H9 (cell line): ENCODE measurements at regions not wholly inside any gene's neighbourhood (a gene's known extent, or its start where the extent isn't known, plus 50 kb on each side); places are given as distances from the start of the nearest gene placed in this dataset.

Experiments used
- DNase-seq: peaks from one replicate; pipeline ENCODE4 v3.0.0-alpha.2; 2017
- H2AFZ ChIP-seq: one replicate; pipeline ENCODE4 v1.6.1; 2013; ENCODE audit warnings: mild to moderate bottlenecking, low read length, control low read depth, moderate library complexity
- H2AK5ac ChIP-seq: 2 replicates; pipeline ENCODE4 v1.6.1; 2013; ENCODE audit warnings: low read length, control low read depth, mixed read lengths; ENCODE audit not compliant: insufficient read length
- H2BK120ac ChIP-seq: one replicate; pipeline ENCODE4 v1.6.1; 2013; ENCODE audit warnings: low read depth, mild to moderate bottlenecking, low read length, control low read depth, inconsistent platforms; ENCODE audit not compliant: poor library complexity, severe bottlenecking
- H2BK12ac ChIP-seq: 2 replicates; pipeline ENCODE4 v1.6.1; 2013; ENCODE audit warnings: low read length, control low read depth, mixed read lengths, low read depth; ENCODE audit not compliant: insufficient read length
- H2BK15ac ChIP-seq: 2 replicates; pipeline ENCODE4 v1.6.1; 2013; ENCODE audit warnings: low read depth, low read length, control low read depth
- H2BK20ac ChIP-seq: one replicate; pipeline ENCODE4 v1.6.1; 2013; ENCODE audit warnings: low read depth, mild to moderate bottlenecking, low read length, control low read depth, inconsistent platforms; ENCODE audit not compliant: poor library complexity, severe bottlenecking
- H2BK5ac ChIP-seq: 2 replicates; pipeline ENCODE4 v1.6.1; 2013; ENCODE audit warnings: low read length, control low read depth, mixed read lengths; ENCODE audit not compliant: insufficient read length
- H3K14ac ChIP-seq: 2 replicates; pipeline ENCODE4 v1.6.1; 2013; ENCODE audit warnings: low read length, control low read depth; ENCODE audit not compliant: insufficient read depth
- H3K18ac ChIP-seq: 2 replicates; pipeline ENCODE4 v1.6.1; 2013; ENCODE audit warnings: low read depth, mild to moderate bottlenecking, mixed read lengths, low read length, control low read depth; ENCODE audit not compliant: insufficient read length
- H3K23ac ChIP-seq: 2 replicates; pipeline ENCODE4 v1.6.1; 2013; ENCODE audit warnings: low read length, control low read depth, mixed read lengths, low read depth; ENCODE audit not compliant: insufficient read length
- H3K23me2 ChIP-seq: 2 replicates; pipeline ENCODE4 v1.6.1; 2013; ENCODE audit warnings: low read depth, mild to moderate bottlenecking, mixed read lengths, low read length, control low read depth; ENCODE audit not compliant: insufficient read length, poor library complexity, severe bottlenecking
- H3K27ac ChIP-seq: 2 replicates; pipeline ENCODE4 v1.5.1; 2013; ENCODE audit warnings: low read length, control low read depth, mixed read lengths, low read depth; ENCODE audit not compliant: insufficient read length
- H3K27me3 ChIP-seq: 2 replicates; pipeline ENCODE4 v1.6.1; 2013; ENCODE audit warnings: low read length, control low read depth, inconsistent platforms; ENCODE audit not compliant: insufficient read depth
- H3K4ac ChIP-seq: 2 replicates; pipeline ENCODE4 v1.6.1; 2013; ENCODE audit warnings: low read depth, mild to moderate bottlenecking, control low read depth, inconsistent platforms, low read length, moderate library complexity
- H3K4me1 ChIP-seq: 2 replicates; pipeline ENCODE4 v1.6.1; 2013; ENCODE audit warnings: low read length, control low read depth, inconsistent platforms; ENCODE audit not compliant: insufficient read depth
- H3K4me2 ChIP-seq: 2 replicates; pipeline ENCODE4 v1.6.1; 2013; ENCODE audit warnings: low read length, control low read depth, mixed read lengths; ENCODE audit not compliant: insufficient read length, insufficient read depth
- H3K56ac ChIP-seq: 2 replicates; pipeline ENCODE4 v1.6.1; 2013; ENCODE audit warnings: low read depth, mild to moderate bottlenecking, mixed read lengths, low read length, control low read depth; ENCODE audit not compliant: insufficient read length
- H3K79me1 ChIP-seq: 2 replicates; pipeline ENCODE4 v1.6.1; 2013; ENCODE audit warnings: low read depth, mild to moderate bottlenecking, moderate library complexity, low read length, control low read depth, inconsistent platforms; ENCODE audit not compliant: insufficient read depth, poor library complexity, severe bottlenecking
- H3K79me2 ChIP-seq: 2 replicates; pipeline ENCODE4 v1.6.1; 2013; ENCODE audit warnings: low read length, control low read depth, inconsistent platforms; ENCODE audit not compliant: insufficient read depth
- H3K9ac ChIP-seq: 2 replicates; pipeline ENCODE4 v1.6.1; 2013; ENCODE audit warnings: low read length, control low read depth, mixed read lengths; ENCODE audit not compliant: insufficient read length; ENCODE audit errors: extremely low read depth
- H3K9me3 ChIP-seq: one replicate; pipeline ENCODE4 v1.6.1; 2013; ENCODE audit warnings: low read depth, low read length, inconsistent platforms; ENCODE audit not compliant: control insufficient read depth
- H3T11ph ChIP-seq: one replicate; pipeline ENCODE4 v1.6.1; 2013; ENCODE audit warnings: mild to moderate bottlenecking, low read length, control low read depth, inconsistent platforms
- H4K20me1 ChIP-seq: one replicate; pipeline ENCODE4 v1.6.1; 2013; ENCODE audit not compliant: control insufficient read depth, insufficient read length, insufficient read depth
- H4K5ac ChIP-seq: 2 replicates; pipeline ENCODE4 v1.6.1; 2013; ENCODE audit warnings: low read depth, mild to moderate bottlenecking, mixed read lengths, low read length, control low read depth; ENCODE audit not compliant: insufficient read length
- H4K8ac ChIP-seq: replicated peaks from 2 replicates; pipeline ENCODE4 v1.6.1; 2013; ENCODE audit warnings: low read length, control low read depth, mixed read lengths, low read depth; ENCODE audit not compliant: insufficient read length
- H4K91ac ChIP-seq: 2 replicates; pipeline ENCODE4 v1.6.1; 2013; ENCODE audit warnings: low read depth, mild to moderate bottlenecking, moderate library complexity, mixed read lengths, low read length, control low read depth; ENCODE audit not compliant: insufficient read length
- H3K27ac Mint-ChIP-seq, 3 experiments: 2 replicates in 2 of 3; 3 replicates in 1 of 3; pipeline ENCODE4 v1.8.0; 2020 to 2021; ENCODE audit warnings: mixed read lengths in 3 of 3, mild to moderate bottlenecking in 1 of 3, moderate library complexity in 1 of 3
- H3K27me3 Mint-ChIP-seq: 2 replicates; pipeline ENCODE4 v1.8.0; 2021; ENCODE audit warnings: low read depth, mild to moderate bottlenecking, moderate library complexity, mixed read lengths
- H3K36me3 Mint-ChIP-seq, 3 experiments: 2 replicates in 2 of 3; 3 replicates in 1 of 3; pipeline ENCODE4 v1.8.0; 2020 to 2021; ENCODE audit warnings: low read depth in 3 of 3, mixed read lengths in 3 of 3; ENCODE audit not compliant: insufficient read depth in 1 of 3
- H3K4me1 Mint-ChIP-seq, 2 experiments: 2 replicates each; pipeline ENCODE4 v1.8.0; 2020; ENCODE audit warnings: mixed read lengths in 2 of 2
- H3K4me3 Mint-ChIP-seq, 2 experiments: 2 replicates in 1 of 2; 3 replicates in 1 of 2; pipeline ENCODE4 v1.8.0; 2020 to 2021; ENCODE audit warnings: mild to moderate bottlenecking in 2 of 2, mixed read lengths in 2 of 2, moderate library complexity in 1 of 2
- H3K9me3 Mint-ChIP-seq, 2 experiments: 2 replicates in 1 of 2; 3 replicates in 1 of 2; pipeline ENCODE4 v1.8.0; 2020; ENCODE audit warnings: mild to moderate bottlenecking in 2 of 2, mixed read lengths in 2 of 2, moderate library complexity in 1 of 2
- WGBS: extraction: QIAGEN DNeasy Blood & Tissue Kit; methylation state at CpG from one replicate; pipeline ENCODE4 v1.1.7; 2013; ENCODE audit warnings: missing lambda C conversion rate, low lambda C conversion rate, mixed read lengths; ENCODE audit not compliant: insufficient read length; ENCODE audit errors: extremely low coverage; 5-methylcytosine and 5-hydroxymethylcytosine counted together
- TF ChIP-seq, protein P1 (sequence below): fragments of 200-600 bp; sonication (generic); conservative IDR thresholded peaks from 3 replicates; pipeline ENCODE4 v1.8.0; 2021; ENCODE audit warnings: antibody characterized with exemption, mild to moderate bottlenecking

GRCh38 chr2:122007577-122007976 lies 252.1 kb downstream of the TSN start:
- Histone ChIP-seq H3K79me1 (no peaks in the 10 kb centered on the region), H3K27me3 (no peaks in the 10 kb centered on the region), H4K91ac (no peak overlapping the region), H3K9ac (no peak overlapping the region), H3K4me2 (no peak overlapping the region), H3K79me2 (no peaks in the 10 kb centered on the region), H2BK15ac (no peak overlapping the region), H2BK20ac (no peak overlapping the region), H3K18ac (no peak overlapping the region), H3K4ac (no peak overlapping the region), H3T11ph (no peak overlapping the region), H4K20me1 (no peaks in the 10 kb centered on the region), H3K56ac (no peak overlapping the region), H3K4me1 (no peaks in the 10 kb centered on the region), H2AFZ (no peak overlapping the region), H2BK12ac (no peak overlapping the region), H4K5ac (no peak overlapping the region), H4K8ac (no peak overlapping the region), H3K27ac (no peak overlapping the region), H2AK5ac (no peak overlapping the region), H3K23ac (no peak overlapping the region), H3K9me3 (no peaks in the 10 kb centered on the region), H3K23me2 (no peaks in the 10 kb centered on the region), H2BK5ac (no peak overlapping the region), H2BK120ac (no peak overlapping the region), H3K14ac (no peak overlapping the region)
- H3K27me3 Mint-ChIP-seq: peaks cover 2% of the 10 kb centered on the region; the same call in 1 of the 2 replicates
- no peak for DNase-seq
- no peak overlapping the region for H3K4me3 Mint-ChIP-seq
- WGBS: no CpG with 5 or more reads among the region's 5 CpGs
- TF ChIP-seq, protein P1, sequence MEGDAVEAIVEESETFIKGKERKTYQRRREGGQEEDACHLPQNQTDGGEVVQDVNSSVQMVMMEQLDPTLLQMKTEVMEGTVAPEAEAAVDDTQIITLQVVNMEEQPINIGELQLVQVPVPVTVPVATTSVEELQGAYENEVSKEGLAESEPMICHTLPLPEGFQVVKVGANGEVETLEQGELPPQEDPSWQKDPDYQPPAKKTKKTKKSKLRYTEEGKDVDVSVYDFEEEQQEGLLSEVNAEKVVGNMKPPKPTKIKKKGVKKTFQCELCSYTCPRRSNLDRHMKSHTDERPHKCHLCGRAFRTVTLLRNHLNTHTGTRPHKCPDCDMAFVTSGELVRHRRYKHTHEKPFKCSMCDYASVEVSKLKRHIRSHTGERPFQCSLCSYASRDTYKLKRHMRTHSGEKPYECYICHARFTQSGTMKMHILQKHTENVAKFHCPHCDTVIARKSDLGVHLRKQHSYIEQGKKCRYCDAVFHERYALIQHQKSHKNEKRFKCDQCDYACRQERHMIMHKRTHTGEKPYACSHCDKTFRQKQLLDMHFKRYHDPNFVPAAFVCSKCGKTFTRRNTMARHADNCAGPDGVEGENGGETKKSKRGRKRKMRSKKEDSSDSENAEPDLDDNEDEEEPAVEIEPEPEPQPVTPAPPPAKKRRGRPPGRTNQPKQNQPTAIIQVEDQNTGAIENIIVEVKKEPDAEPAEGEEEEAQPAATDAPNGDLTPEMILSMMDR: no peak
- H3K27ac Mint-ChIP-seq: peak overlapping the region in 2 of 3 experiments; percentile 23 to 55; a peak in 2 of 7 replicates
- peaks cover 25% of the 10 kb centered on the region in 2 experiments for H3K4me1 Mint-ChIP-seq
- peaks cover 4 to 5% of the 10 kb centered on the region in 2 experiments; a peak in 3 of 5 replicates for H3K9me3 Mint-ChIP-seq
- peaks cover 0 to 4% (median 0%) of the 10 kb centered on the region in 3 experiments; a peak in 2 of 7 replicates for H3K36me3 Mint-ChIP-seq
